BJ (cell line): ENCODE measurements at regions not wholly inside any gene's neighbourhood (a gene's known extent, or its start where the extent isn't known, plus 50 kb on each side); places are given as distances from the start of the nearest gene placed in this dataset.
"Not testable (repeated sequence)": the region's sequence is repeated elsewhere in the genome, so short reads cannot be mapped to it uniquely, and the experiment has no call there.

Source experiments
- CTCF ChIA-PET: fragments of 350-600 bp; formaldehyde crosslinking; extraction: SDS; loops from one replicate; lab custom pipeline; 2021; ENCODE audit warnings: antibody characterized with exemption, inconsistent platforms; lab: Yijun Ruan, JAX
- POLR2A ChIA-PET: fragments of 300-600 bp; sonication (Branson Sonifier 250); formaldehyde crosslinking; extraction: SDS; loops from one replicate; lab custom pipeline; 2021; ENCODE audit warnings: antibody characterized with exemption; lab: Charles Lee
- DNase-seq: peaks from one replicate; pipeline ENCODE4 v3.0.0-alpha.2; 2011; ENCODE audit warnings: low read depth
- H3K27me3 ChIP-seq: 2 replicates; pipeline ENCODE4 v1.6.0; 2011; ENCODE audit warnings: low read length; ENCODE audit not compliant: control insufficient read depth, insufficient read depth
- H3K36me3 ChIP-seq: 2 replicates; pipeline ENCODE4 v1.5.1; 2011; ENCODE audit warnings: low read length; ENCODE audit not compliant: control insufficient read depth, insufficient read depth
- H3K4me3 ChIP-seq: 2 replicates; pipeline ENCODE4 v1.5.1; 2011; ENCODE audit warnings: low read depth, mild to moderate bottlenecking, control low read depth, low read length
- CTCF ChIP-seq: IDR thresholded peaks from 2 replicates; pipeline ENCODE4 v1.5.1; 2011; ENCODE audit warnings: low read depth, mild to moderate bottlenecking, control low read depth, inconsistent platforms, low read length, moderate library complexity; ENCODE audit not compliant: insufficient read depth

DNA sequence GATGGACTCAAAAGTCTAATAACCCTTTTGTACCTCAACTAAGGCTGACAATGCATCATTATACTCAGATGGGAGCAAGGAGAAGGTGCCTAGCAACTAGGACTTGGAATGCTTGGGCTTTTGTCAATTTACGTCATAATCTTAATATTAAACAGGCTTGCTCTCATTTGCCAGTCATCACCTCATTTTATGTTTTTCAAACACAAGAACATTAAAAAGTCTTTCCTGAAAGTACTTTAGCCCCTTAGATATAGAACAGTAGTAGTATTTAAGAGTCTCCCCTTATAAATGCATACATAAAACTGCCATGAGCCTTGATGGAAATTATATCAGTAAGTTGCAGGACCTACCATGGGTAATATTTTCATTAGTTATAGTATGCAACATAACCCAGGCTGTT is 150.7 kb upstream of the INTU start:
- no peak for TF ChIP-seq CTCF
- H3K27me3 ChIP-seq = no peaks in the 10 kb centered on the region
- POLR2A ChIA-PET = no interaction called here
- DNase-seq = no peak
- no peak overlapping the region for H3K4me3 ChIP-seq
- no peaks in the 10 kb centered on the region for H3K36me3 ChIP-seq
- CTCF ChIA-PET = no interaction called here

GRCh38 chr4:127484117-127484516 is 148.6 kb upstream of the INTU start:
- Histone ChIP-seq H3K27me3 (no peaks in the 10 kb centered on the region), H3K4me3 (no peak overlapping the region), H3K36me3 (no peaks in the 10 kb centered on the region)
- no peak for TF ChIP-seq CTCF
- CTCF ChIA-PET = no interaction called here
- DNase-seq = no peak
- POLR2A ChIA-PET = no interaction called here

- Histone ChIP-seq H3K4me3 (no peak overlapping the region), H3K36me3 (no peaks in the 10 kb centered on the region), H3K27me3 (no peaks in the 10 kb centered on the region)
- TF ChIP-seq CTCF = no peak
- no peak for DNase-seq
- ChIA-PET CTCF (no interaction called here), POLR2A (no interaction called here)
These were observed 146.5 kb upstream of the INTU start for GRCh38 chr4:127486248-127486647.

- CTCF ChIA-PET = no interaction called here
These were observed 141.2 kb upstream of the INTU start for GRCh38 chr4:127491571-127491970.

GRCh38 chr4:127496875-127497274 is 135.9 kb upstream of the INTU start:
- H3K36me3 ChIP-seq, POLR2A ChIA-PET, H3K27me3 ChIP-seq, H3K4me3 ChIP-seq, DNase-seq, CTCF ChIA-PET: not testable (repeated sequence)

More at GRCh38 chr4:127491571-127491970, 141.2 kb upstream of the INTU start:
- H3K36me3 ChIP-seq = no peaks in the 10 kb centered on the region
- H3K27me3 ChIP-seq = no peaks in the 10 kb centered on the region
- POLR2A ChIA-PET = no interaction called here
- H3K4me3 ChIP-seq = no peak overlapping the region
- no peak for TF ChIP-seq CTCF
- DNase-seq = no peak

- no peak for DNase-seq
- CTCF ChIA-PET = no interaction called here
- Histone ChIP-seq H3K4me3 (no peak overlapping the region), H3K27me3 (no peaks in the 10 kb centered on the region), H3K36me3 (no peaks in the 10 kb centered on the region)
- TF ChIP-seq CTCF = no peak
- POLR2A ChIA-PET = no interaction called here
These were observed 134.4 kb upstream of the INTU start for GRCh38 chr4:127498366-127498765.
